Calu3 (cell line): ENCODE measurements at regions not wholly inside any gene's neighbourhood (a gene's known extent, or its start where the extent isn't known, plus 50 kb on each side); places are given as distances from the start of the nearest gene placed in this dataset.

Experiments used
- BruUV-seq: library from RNA; stranded (reverse); fragments of 400-500 nt; replicated peaks from 2 replicates; lab custom pipeline; 2021; lab: Mats Ljungman, UMichigan
- CTCF ChIA-PET: fragments of 300-600 bp; sonication (Branson Sonifier 250); formaldehyde crosslinking; loops from one replicate; lab custom pipeline; 2022; ENCODE audit warnings: antibody characterized with exemption; lab: Charles Lee
- DNase-seq: peaks from one replicate; pipeline ENCODE4 v3.0.0; 2022
- H3K27ac Mint-ChIP-seq: one replicate; pipeline ENCODE4 v1.8.0; 2022; ENCODE audit warnings: mixed read lengths; ENCODE audit not compliant: unreplicated experiment
- H3K27me3 Mint-ChIP-seq: one replicate; pipeline ENCODE4 v1.8.0; 2022; ENCODE audit warnings: mixed read lengths; ENCODE audit not compliant: unreplicated experiment
- H3K36me3 Mint-ChIP-seq: one replicate; pipeline ENCODE4 v1.8.0; 2022; ENCODE audit warnings: mild to moderate bottlenecking, moderate library complexity, mixed read lengths; ENCODE audit not compliant: insufficient read depth, unreplicated experiment
- H3K4me1 Mint-ChIP-seq: one replicate; pipeline ENCODE4 v1.8.0; 2022; ENCODE audit warnings: mild to moderate bottlenecking, low read depth, mixed read lengths; ENCODE audit not compliant: unreplicated experiment
- H3K4me3 Mint-ChIP-seq: one replicate; pipeline ENCODE4 v1.8.0; 2022; ENCODE audit warnings: mild to moderate bottlenecking, low read depth, moderate library complexity, mixed read lengths; ENCODE audit not compliant: unreplicated experiment
- H3K9me3 Mint-ChIP-seq: one replicate; pipeline ENCODE4 v1.8.0; 2022; ENCODE audit warnings: low read depth, mixed read lengths; ENCODE audit not compliant: unreplicated experiment
- CTCF ChIP-seq: fragments of 200-600 bp; IDR thresholded peaks from one replicate; pipeline ENCODE4 v1.8.0; 2022; ENCODE audit warnings: antibody characterized with exemption; ENCODE audit not compliant: unreplicated experiment
- intact Hi-C: fragments of 100-400 bp; cut with micrococcal nuclease; formaldehyde crosslinking; loops from one replicate; pipeline ENCODE4 v1.10.0; 2022; ENCODE audit not compliant: unreplicated experiment

- no peak overlapping the region for H3K4me3 Mint-ChIP-seq
- no peak overlapping the region for H3K27ac Mint-ChIP-seq
- no TSS peak for BruUV-seq
- peaks cover 62% of the 10 kb centered on the region for H3K27me3 Mint-ChIP-seq
- no peaks in the 10 kb centered on the region for H3K9me3 Mint-ChIP-seq
- H3K36me3 Mint-ChIP-seq, result no peaks in the 10 kb centered on the region
- intact Hi-C loops, result no loop called here
- CTCF ChIA-PET, result no interaction called here
- TF ChIP-seq CTCF, result no peak
- no peak for DNase-seq
- H3K4me1 Mint-ChIP-seq, result no peaks in the 10 kb centered on the region
Measured at GRCh38 chr12:107296681-107297089, 203.3 kb upstream of the CRY1 start.

GRCh38 chr12:107302649-107303341 is 209.4 kb upstream of the CRY1 start:
- BruUV-seq, result no TSS peak
- TF ChIP-seq CTCF, result no peak
- Mint-ChIP-seq H3K9me3 (no peaks in the 10 kb centered on the region), H3K4me1 (no peaks in the 10 kb centered on the region), H3K27ac (no peak overlapping the region), H3K27me3 (peaks cover 52% of the 10 kb centered on the region), H3K4me3 (no peak overlapping the region), H3K36me3 (no peaks in the 10 kb centered on the region)
- intact Hi-C loops, result no loop called here
- no peak for DNase-seq
- CTCF ChIA-PET, result no interaction called here

- BruUV-seq, result no TSS peak
- Mint-ChIP-seq H3K27me3 (peaks cover 70% of the 10 kb centered on the region), H3K36me3 (no peaks in the 10 kb centered on the region), H3K4me3 (no peak overlapping the region), H3K27ac (no peak overlapping the region), H3K9me3 (no peaks in the 10 kb centered on the region), H3K4me1 (no peaks in the 10 kb centered on the region)
- CTCF ChIA-PET, result interaction anchor here (0.6 kb wide), 1 partner anchor 1438 kb away, joined by 3 read pairs; no protein-coding TSS in a partner anchor
- DNase-seq, result no peak
- no peak for TF ChIP-seq CTCF
- intact Hi-C loops, result no loop called here
Measured at GRCh38 chr12:107304588-107305532, 211.5 kb upstream of the CRY1 start.

DNA sequence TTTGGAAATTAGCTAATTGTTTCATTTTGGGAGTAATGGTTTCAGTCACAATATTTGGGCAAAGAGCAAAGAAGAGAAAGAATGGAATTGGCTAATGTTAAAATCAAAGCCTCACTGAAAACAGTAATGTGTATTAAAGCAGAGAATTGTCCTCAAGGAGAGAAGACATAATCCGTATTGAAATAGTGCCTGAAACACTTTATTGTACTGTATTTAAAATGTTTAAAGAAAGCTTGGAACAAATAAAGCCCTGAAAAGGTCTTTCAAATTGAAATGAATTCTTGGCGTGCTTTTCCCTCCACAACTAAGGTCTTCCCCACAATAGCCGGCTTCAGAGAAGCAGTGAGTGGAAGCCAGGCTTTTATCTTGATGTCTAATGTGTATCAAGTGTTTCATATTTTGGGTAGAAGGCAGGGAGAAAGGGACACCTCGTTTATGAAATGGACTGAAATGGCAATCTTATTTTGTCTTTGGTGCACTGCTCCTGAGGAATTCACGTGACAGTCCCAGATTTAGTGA is 212.9 kb upstream of the CRY1 start:
- no peaks in the 10 kb centered on the region for H3K4me1 Mint-ChIP-seq
- intact Hi-C loops, result no loop called here
- H3K9me3 Mint-ChIP-seq, result no peaks in the 10 kb centered on the region
- no TSS peak for BruUV-seq
- H3K27me3 Mint-ChIP-seq, result peaks cover 74% of the 10 kb centered on the region
- no peak for DNase-seq
- TF ChIP-seq CTCF, result no peak
- CTCF ChIA-PET, result no interaction called here
- H3K27ac Mint-ChIP-seq, result no peak overlapping the region
- H3K4me3 Mint-ChIP-seq, result no peak overlapping the region
- H3K36me3 Mint-ChIP-seq, result no peaks in the 10 kb centered on the region
